ENCODE measurements at regions not wholly inside any gene's neighbourhood (a gene's known extent, or its start where the extent isn't known, plus 50 kb on each side); places are given as distances from the start of the nearest gene placed in this dataset.

- Histone ChIP-seq H3K4me2 (ENCODE audit: low read length) (no peak overlapping the region), H3F3A (ENCODE audit: control insufficient read depth, insufficient read depth) (no peaks in the 10 kb centered on the region), H4K20me1 (ENCODE audit: control insufficient read depth, insufficient read depth, low read depth, low read length) (no peaks in the 10 kb centered on the region), H3K9me2 (replicated peaks; ENCODE audit: control insufficient read depth, low read length) (no peaks in the 10 kb centered on the region), H3K4me1 (ENCODE audit: control insufficient read depth, low read length) (no peaks in the 10 kb centered on the region), H3K9me3 (ENCODE audit: control insufficient read depth, insufficient read depth, low read length) (no peaks in the 10 kb centered on the region; the same call in 1 of the 2 replicates), H3K4me3 (ENCODE audit: low read length) (no peak overlapping the region), H3K79me2 (ENCODE audit: control insufficient read depth, low read length) (no peaks in the 10 kb centered on the region), H3K36me3 (ENCODE audit: control insufficient read depth, low read length) (no peaks in the 10 kb centered on the region), H3K27me3 (ENCODE audit: control insufficient read depth, low read length) (no peaks in the 10 kb centered on the region), H3K27ac (ENCODE audit: low read depth, low read length) (no peak overlapping the region)
- no peak for TF ChIP-seq EZH2phosphoT487 (IDR thresholded peaks at IDR 0.05; ENCODE audit: borderline replicate concordance, low read length)
- TF ChIP-seq CTCF (IDR thresholded peaks at IDR 0.05; ENCODE audit: low read depth, low read length, poor library complexity, severe bottlenecking): no peak
Observed at GRCh38 chr18:78713069-78713468, 266.5 kb upstream of the SALL3 start.

DNA sequence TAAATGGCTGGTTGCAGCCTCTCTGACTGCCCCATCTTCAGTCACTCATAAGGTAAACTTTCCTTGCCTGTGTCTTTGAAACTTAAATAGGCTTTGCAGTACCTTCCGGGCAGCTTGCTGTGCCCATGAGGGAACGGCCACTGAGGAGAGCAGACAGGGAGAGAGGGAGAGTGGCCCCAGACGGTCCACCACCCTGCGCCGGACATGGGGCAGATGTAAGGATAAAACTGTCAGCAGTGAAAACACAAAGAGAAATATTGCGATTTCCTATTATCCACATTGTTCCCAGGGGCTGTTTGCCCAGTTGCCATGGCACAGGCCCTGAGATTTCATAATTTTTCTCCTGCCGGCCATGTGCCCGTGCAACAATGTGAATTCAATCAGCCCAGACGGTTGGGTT lies 265.9 kb upstream of the SALL3 start:
- Histone ChIP-seq H3K36me3 (ENCODE audit: control insufficient read depth, low read length) (no peaks in the 10 kb centered on the region), H4K20me1 (ENCODE audit: control insufficient read depth, insufficient read depth, low read depth, low read length) (no peaks in the 10 kb centered on the region), H3K4me1 (ENCODE audit: control insufficient read depth, low read length) (no peaks in the 10 kb centered on the region), H3K27ac (ENCODE audit: low read depth, low read length) (no peak overlapping the region), H3K27me3 (ENCODE audit: control insufficient read depth, low read length) (no peaks in the 10 kb centered on the region), H3K9me2 (replicated peaks; ENCODE audit: control insufficient read depth, low read length) (no peaks in the 10 kb centered on the region), H3K79me2 (ENCODE audit: control insufficient read depth, low read length) (no peaks in the 10 kb centered on the region), H3K4me2 (ENCODE audit: low read length) (no peak overlapping the region), H3F3A (ENCODE audit: control insufficient read depth, insufficient read depth) (no peaks in the 10 kb centered on the region), H3K9me3 (ENCODE audit: control insufficient read depth, insufficient read depth, low read length) (no peaks in the 10 kb centered on the region; the same call in 1 of the 2 replicates), H3K4me3 (ENCODE audit: low read length) (no peak overlapping the region)
- TF ChIP-seq CTCF (IDR thresholded peaks at IDR 0.05; ENCODE audit: low read depth, low read length, poor library complexity, severe bottlenecking) (no peak), EZH2phosphoT487 (IDR thresholded peaks at IDR 0.05; ENCODE audit: borderline replicate concordance, low read length) (no peak)

DNA sequence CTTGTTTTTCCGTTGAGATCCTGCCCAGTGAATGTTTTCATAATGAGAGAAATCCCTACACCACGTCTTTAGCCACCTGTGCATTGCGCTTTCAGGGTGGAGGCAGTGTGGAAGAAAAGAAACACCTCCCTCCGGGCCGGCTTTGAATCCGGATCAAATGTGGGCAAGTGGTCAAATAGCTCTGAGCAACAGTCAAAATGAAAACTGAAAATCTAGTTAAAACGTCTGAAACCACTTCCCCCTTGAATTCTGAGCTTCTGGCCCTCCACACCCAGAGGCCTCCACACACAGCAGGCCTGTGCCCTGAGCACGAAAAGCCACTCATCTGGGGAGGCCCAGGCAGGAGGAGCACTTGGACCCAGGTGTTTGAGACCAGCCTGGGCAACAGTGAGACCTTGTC lies 263.6 kb upstream of the SALL3 start:
- H4K20me1 ChIP-seq (ENCODE audit: control insufficient read depth, insufficient read depth, low read depth, low read length): no peaks in the 10 kb centered on the region
- no peaks in the 10 kb centered on the region for H3K36me3 ChIP-seq (ENCODE audit: control insufficient read depth, low read length)
- no peak for TF ChIP-seq EZH2phosphoT487 (IDR thresholded peaks at IDR 0.05; ENCODE audit: borderline replicate concordance, low read length)
- no peak for TF ChIP-seq CTCF (IDR thresholded peaks at IDR 0.05; ENCODE audit: low read depth, low read length, poor library complexity, severe bottlenecking)
- H3F3A ChIP-seq (ENCODE audit: control insufficient read depth, insufficient read depth): no peaks in the 10 kb centered on the region
- H3K27ac ChIP-seq (ENCODE audit: low read depth, low read length): no peak overlapping the region
- H3K4me1 ChIP-seq (ENCODE audit: control insufficient read depth, low read length): no peaks in the 10 kb centered on the region
- no peak overlapping the region for H3K4me3 ChIP-seq (ENCODE audit: low read length)
- H3K9me2 ChIP-seq (replicated peaks; ENCODE audit: control insufficient read depth, low read length): no peaks in the 10 kb centered on the region
- no peaks in the 10 kb centered on the region; the same call in 1 of the 2 replicates for H3K9me3 ChIP-seq (ENCODE audit: control insufficient read depth, insufficient read depth, low read length)
- no peaks in the 10 kb centered on the region for H3K27me3 ChIP-seq (ENCODE audit: control insufficient read depth, low read length)
- H3K4me2 ChIP-seq (ENCODE audit: low read length): no peak overlapping the region
- no peaks in the 10 kb centered on the region for H3K79me2 ChIP-seq (ENCODE audit: control insufficient read depth, low read length)

GRCh38 chr18:78716581-78716980 lies 263.0 kb upstream of the SALL3 start:
- no peaks in the 10 kb centered on the region for H4K20me1 ChIP-seq (ENCODE audit: control insufficient read depth, insufficient read depth, low read depth, low read length)
- H3K9me2 ChIP-seq (replicated peaks; ENCODE audit: control insufficient read depth, low read length): no peaks in the 10 kb centered on the region
- no peaks in the 10 kb centered on the region for H3K36me3 ChIP-seq (ENCODE audit: control insufficient read depth, low read length)
- H3K27ac ChIP-seq (ENCODE audit: low read depth, low read length): no peak overlapping the region
- TF ChIP-seq EZH2phosphoT487 (IDR thresholded peaks at IDR 0.05; ENCODE audit: borderline replicate concordance, low read length): no peak
- TF ChIP-seq CTCF (IDR thresholded peaks at IDR 0.05; ENCODE audit: low read depth, low read length, poor library complexity, severe bottlenecking): no peak
- no peaks in the 10 kb centered on the region for H3K79me2 ChIP-seq (ENCODE audit: control insufficient read depth, low read length)
- H3K9me3 ChIP-seq (ENCODE audit: control insufficient read depth, insufficient read depth, low read length): no peaks in the 10 kb centered on the region; the same call in 1 of the 2 replicates
- H3K4me3 ChIP-seq (ENCODE audit: low read length): no peak overlapping the region
- no peaks in the 10 kb centered on the region for H3F3A ChIP-seq (ENCODE audit: control insufficient read depth, insufficient read depth)
- H3K4me2 ChIP-seq (ENCODE audit: low read length): no peak overlapping the region
- H3K27me3 ChIP-seq (ENCODE audit: control insufficient read depth, low read length): no peaks in the 10 kb centered on the region
- H3K4me1 ChIP-seq (ENCODE audit: control insufficient read depth, low read length): no peaks in the 10 kb centered on the region
